ENCODE measurements at regions not wholly inside any gene's neighbourhood (a gene's known extent, or its start where the extent isn't known, plus 50 kb on each side); places are given as distances from the start of the nearest gene placed in this dataset.
A peak's percentile ranks its signal among the peaks of the same experiment; 100 is the strongest.

DNA sequence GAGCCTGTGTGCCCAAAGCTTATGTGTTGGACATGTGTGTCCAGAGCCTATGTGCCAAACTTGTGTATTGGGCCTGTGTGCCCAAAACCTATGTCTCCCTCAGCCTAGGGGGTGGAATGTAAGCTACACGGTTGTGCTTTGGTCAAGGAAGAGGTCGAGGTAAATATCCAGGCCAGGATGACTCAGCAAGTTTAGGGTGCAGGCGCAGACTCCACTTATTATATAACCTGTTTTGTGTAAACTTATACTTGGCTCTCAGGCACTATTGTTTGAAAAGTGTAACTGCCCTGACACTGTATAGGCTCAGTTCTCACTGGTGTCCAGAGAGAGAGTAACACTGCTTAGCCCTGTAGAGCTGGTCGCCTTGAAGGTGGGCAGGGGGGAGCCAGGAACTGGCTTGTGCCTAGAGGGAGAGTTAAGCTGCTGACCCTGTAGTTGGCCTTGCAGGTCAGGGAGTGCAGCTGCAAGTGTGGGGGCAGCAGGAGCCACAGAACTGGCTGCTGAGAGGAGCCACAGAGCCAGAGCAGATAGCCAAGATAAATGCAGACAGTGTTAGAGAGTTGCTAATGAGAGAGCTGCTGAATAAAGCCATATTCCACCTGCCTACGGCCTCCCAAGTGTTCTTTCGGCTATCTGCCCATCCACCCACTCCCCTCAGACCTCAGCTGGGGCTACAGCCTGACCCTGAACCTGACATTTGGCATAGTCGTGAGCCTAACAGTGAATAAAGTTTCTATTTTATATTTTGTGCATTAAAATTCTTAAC is 517.2 kb upstream of the SLITRK1 start:
- H3K4me3 ChIP-seq (ENCODE audit: low read length in 2 of 2): no peak overlapping the region
- H3K36me3 ChIP-seq (ENCODE audit: control insufficient read depth in 2 of 2, insufficient read depth in 2 of 2, low read length in 1 of 2): no peaks in the 10 kb centered on the region
- DNase-seq (ENCODE audit: low read depth in 6 of 9, low spot score in 9 of 9): peak in 1 of 9 donors; percentile 4
- H3K4me1 ChIP-seq (ENCODE audit: control insufficient read depth in 2 of 2, insufficient read depth in 2 of 2, low read length in 2 of 2): no peaks in the 10 kb centered on the region
- WGBS: 94% methylated on average over 7 of the region's 7 CpGs
- H3K27ac ChIP-seq (ENCODE audit: low read depth in 1 of 2, low read length in 1 of 2): no peak overlapping the region
- H3K9me3 ChIP-seq (ENCODE audit: control insufficient read depth in 2 of 2, insufficient read depth in 1 of 2, low read length in 1 of 2): peaks cover 1 to 15% of the 10 kb centered on the region in 2 donors
- H3K27me3 ChIP-seq (ENCODE audit: control insufficient read depth in 2 of 2, insufficient read depth in 1 of 2, low read length in 1 of 2): no peaks in the 10 kb centered on the region

DNA sequence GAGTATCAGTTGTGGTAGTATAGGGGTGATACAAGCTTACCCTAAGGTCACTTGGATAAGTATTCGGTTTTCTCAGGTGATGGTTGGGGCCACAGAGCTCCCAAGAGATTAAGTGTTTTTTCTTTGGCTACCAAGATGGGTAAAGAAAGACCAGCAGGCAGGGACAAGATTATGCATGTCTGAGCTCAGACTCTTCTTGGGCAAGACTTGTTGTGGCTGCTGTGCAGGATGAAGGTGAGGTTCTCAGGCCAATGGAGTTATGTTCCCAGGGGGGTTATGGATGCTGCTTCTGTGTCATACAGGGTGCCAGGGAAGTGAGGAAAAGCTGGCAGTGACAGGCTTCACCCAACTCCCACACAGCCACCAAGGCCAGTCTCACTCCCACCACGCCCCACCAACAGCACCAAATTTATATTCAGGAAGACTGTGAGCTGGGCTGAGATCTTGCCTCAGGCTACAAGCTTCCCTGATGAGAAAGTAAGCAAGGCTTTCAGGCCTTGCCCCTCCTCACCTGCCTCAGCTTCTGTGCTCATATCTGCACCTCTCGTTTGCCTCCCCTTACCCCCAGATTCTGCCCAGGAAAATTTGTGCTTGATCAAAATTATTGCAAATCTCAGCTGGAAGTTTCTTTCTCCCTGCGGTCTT is 511.8 kb upstream of the SLITRK1 start:
- peaks cover under 1 to 10% of the 10 kb centered on the region in 2 donors for H3K9me3 ChIP-seq (ENCODE audit: control insufficient read depth in 2 of 2, insufficient read depth in 1 of 2, low read length in 1 of 2)
- no peak for DNase-seq (ENCODE audit: low read depth in 6 of 9, low spot score in 9 of 9)
- no peaks in the 10 kb centered on the region for H3K36me3 ChIP-seq (ENCODE audit: control insufficient read depth in 2 of 2, insufficient read depth in 2 of 2, low read length in 1 of 2)
- no peak overlapping the region for H3K4me3 ChIP-seq (ENCODE audit: low read length in 2 of 2)
- H3K4me1 ChIP-seq (ENCODE audit: control insufficient read depth in 2 of 2, insufficient read depth in 2 of 2, low read length in 2 of 2): no peaks in the 10 kb centered on the region
- 92% methylated on average over 4 of the region's 4 CpGs for WGBS
- no peak overlapping the region for H3K27ac ChIP-seq (ENCODE audit: low read depth in 1 of 2, low read length in 1 of 2)
- no peaks in the 10 kb centered on the region for H3K27me3 ChIP-seq (ENCODE audit: control insufficient read depth in 2 of 2, insufficient read depth in 1 of 2, low read length in 1 of 2)

DNA sequence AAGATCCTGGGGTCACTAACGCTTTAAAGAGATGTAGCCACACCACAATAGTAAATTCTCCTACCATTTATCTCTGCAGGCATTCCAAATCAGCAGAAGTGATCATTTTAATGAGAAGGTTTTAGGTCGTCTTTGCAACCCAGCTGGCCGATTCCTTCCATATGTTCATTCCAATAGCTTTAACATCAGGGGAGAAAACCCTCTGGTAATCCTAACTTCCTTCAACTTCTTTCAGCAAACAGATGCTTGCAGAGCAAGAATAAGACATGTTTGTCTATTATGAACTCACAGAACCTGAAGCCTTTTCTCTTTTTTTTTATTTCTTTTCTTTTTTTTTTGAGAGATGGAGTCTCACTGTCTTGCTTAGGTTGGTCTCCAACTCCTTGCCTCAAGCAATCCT is 498.6 kb upstream of the SLITRK1 start:
- Histone ChIP-seq H3K4me3 (ENCODE audit: low read length in 2 of 2) (no peak overlapping the region), H3K27me3 (ENCODE audit: control insufficient read depth in 2 of 2, insufficient read depth in 1 of 2, low read length in 1 of 2) (no peaks in the 10 kb centered on the region), H3K9me3 (ENCODE audit: control insufficient read depth in 2 of 2, insufficient read depth in 1 of 2, low read length in 1 of 2) (peaks cover 0 to 6% of the 10 kb centered on the region in 2 donors), H3K27ac (ENCODE audit: low read depth in 1 of 2, low read length in 1 of 2) (no peak overlapping the region), H3K36me3 (ENCODE audit: control insufficient read depth in 2 of 2, insufficient read depth in 2 of 2, low read length in 1 of 2) (no peaks in the 10 kb centered on the region), H3K4me1 (ENCODE audit: control insufficient read depth in 2 of 2, insufficient read depth in 2 of 2, low read length in 2 of 2) (no peaks in the 10 kb centered on the region)
- WGBS: 93% methylated on average over 3 of the region's 3 CpGs
- DNase-seq (ENCODE audit: low read depth in 6 of 9, low spot score in 9 of 9): no peak

DNA sequence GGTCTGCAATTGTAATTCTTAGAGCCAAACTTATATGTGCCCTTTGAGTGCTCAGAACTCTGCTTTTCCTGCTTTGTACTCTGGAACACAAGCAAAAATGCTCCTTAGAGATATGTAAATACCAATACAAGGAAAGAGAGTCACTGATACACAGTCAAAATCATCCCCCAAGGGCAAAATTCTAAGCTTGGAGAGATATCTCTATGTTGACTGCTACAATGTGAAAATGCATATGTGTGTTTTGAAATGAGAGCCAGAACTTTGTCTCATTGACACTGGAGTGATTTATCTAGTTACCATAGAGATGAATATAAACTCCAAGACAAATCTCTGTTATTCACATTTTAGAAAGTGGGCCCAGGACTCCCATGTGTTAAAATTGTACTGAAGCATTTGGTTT is 494.8 kb upstream of the SLITRK1 start:
- Histone ChIP-seq H3K9me3 (ENCODE audit: control insufficient read depth in 2 of 2, insufficient read depth in 1 of 2, low read length in 1 of 2) (no peaks in the 10 kb centered on the region), H3K27me3 (ENCODE audit: control insufficient read depth in 2 of 2, insufficient read depth in 1 of 2, low read length in 1 of 2) (no peaks in the 10 kb centered on the region), H3K4me3 (ENCODE audit: low read length in 2 of 2) (no peak overlapping the region), H3K27ac (ENCODE audit: low read depth in 1 of 2, low read length in 1 of 2) (no peak overlapping the region), H3K4me1 (ENCODE audit: control insufficient read depth in 2 of 2, insufficient read depth in 2 of 2, low read length in 2 of 2) (no peaks in the 10 kb centered on the region), H3K36me3 (ENCODE audit: control insufficient read depth in 2 of 2, insufficient read depth in 2 of 2, low read length in 1 of 2) (no peaks in the 10 kb centered on the region)
- no peak for DNase-seq (ENCODE audit: low read depth in 6 of 9, low spot score in 9 of 9)

DNA sequence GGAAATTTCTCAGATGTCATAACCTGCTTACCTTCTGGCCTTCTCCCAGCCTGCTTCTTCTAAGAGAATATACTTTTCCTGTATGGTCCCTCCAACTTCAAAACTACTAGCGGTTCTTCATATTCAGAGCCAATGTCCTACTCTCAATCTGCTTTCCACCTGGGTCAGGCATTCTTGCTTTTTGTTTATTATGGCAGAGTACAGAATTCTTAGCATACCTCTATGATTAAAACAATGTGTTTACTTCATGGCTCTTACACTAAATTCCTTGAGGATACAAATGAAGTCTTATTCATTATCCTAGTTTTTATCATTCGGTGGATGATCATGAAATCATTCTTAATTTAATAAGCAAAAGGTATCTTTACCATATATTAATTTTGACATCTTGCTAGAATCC is 484.2 kb upstream of the SLITRK1 start:
- Histone ChIP-seq H3K36me3 (ENCODE audit: control insufficient read depth in 2 of 2, insufficient read depth in 2 of 2, low read length in 1 of 2) (no peaks in the 10 kb centered on the region), H3K4me3 (ENCODE audit: low read length in 2 of 2) (no peak overlapping the region), H3K4me1 (ENCODE audit: control insufficient read depth in 2 of 2, insufficient read depth in 2 of 2, low read length in 2 of 2) (no peaks in the 10 kb centered on the region), H3K27ac (ENCODE audit: low read depth in 1 of 2, low read length in 1 of 2) (no peak overlapping the region), H3K9me3 (ENCODE audit: control insufficient read depth in 2 of 2, insufficient read depth in 1 of 2, low read length in 1 of 2) (no peaks in the 10 kb centered on the region), H3K27me3 (ENCODE audit: control insufficient read depth in 2 of 2, insufficient read depth in 1 of 2, low read length in 1 of 2) (no peaks in the 10 kb centered on the region)
- 96% methylated on average over 2 of the region's 2 CpGs for WGBS
- DNase-seq (ENCODE audit: low read depth in 6 of 9, low spot score in 9 of 9): no peak

DNA sequence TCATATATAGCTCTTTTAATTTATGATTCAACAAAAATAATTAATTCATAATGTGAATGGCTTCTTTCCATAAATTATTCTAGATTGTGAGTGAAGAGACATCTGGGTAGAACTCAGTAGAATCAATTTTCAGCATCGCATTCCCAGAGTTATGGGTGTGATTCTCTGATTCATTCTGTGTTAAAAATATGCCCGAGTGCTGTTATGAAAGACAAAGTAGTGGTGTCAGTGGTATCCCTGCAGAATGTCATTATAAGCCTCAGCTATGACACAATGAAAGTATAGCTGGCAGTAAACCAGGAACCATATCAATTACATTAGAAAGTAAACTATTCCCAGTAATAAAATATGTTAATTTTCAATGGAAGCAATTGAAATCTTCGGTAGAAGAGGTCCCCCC is 480.5 kb upstream of the SLITRK1 start:
- no peaks in the 10 kb centered on the region for H3K27me3 ChIP-seq (ENCODE audit: control insufficient read depth in 2 of 2, insufficient read depth in 1 of 2, low read length in 1 of 2)
- H3K4me3 ChIP-seq (ENCODE audit: low read length in 2 of 2): no peak overlapping the region
- no peak for DNase-seq (ENCODE audit: low read depth in 6 of 9, low spot score in 9 of 9)
- no peaks in the 10 kb centered on the region for H3K36me3 ChIP-seq (ENCODE audit: control insufficient read depth in 2 of 2, insufficient read depth in 2 of 2, low read length in 1 of 2)
- H3K9me3 ChIP-seq (ENCODE audit: control insufficient read depth in 2 of 2, insufficient read depth in 1 of 2, low read length in 1 of 2): no peaks in the 10 kb centered on the region
- H3K27ac ChIP-seq (ENCODE audit: low read depth in 1 of 2, low read length in 1 of 2): no peak overlapping the region
- no peaks in the 10 kb centered on the region for H3K4me1 ChIP-seq (ENCODE audit: control insufficient read depth in 2 of 2, insufficient read depth in 2 of 2, low read length in 2 of 2)
- WGBS: 91% methylated on average over 3 of the region's 3 CpGs

DNA sequence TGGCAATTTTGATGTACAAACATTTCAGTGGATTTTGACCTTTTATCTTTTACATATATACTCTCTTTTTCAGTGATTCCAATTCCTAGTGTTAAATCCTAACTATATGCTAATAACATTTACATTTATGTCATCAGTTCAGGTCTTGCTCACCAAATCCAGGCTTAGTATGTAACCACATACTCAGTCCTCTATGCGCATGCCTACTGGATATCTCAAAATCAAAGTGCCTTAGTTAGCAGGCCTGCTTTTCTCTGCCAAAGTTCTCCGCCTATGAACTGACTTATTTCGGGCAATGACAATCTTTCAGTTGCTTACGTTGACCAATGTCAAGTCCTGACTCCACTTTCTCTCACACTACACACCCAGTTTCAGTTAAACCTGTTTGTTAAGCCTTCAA is 478.5 kb upstream of the SLITRK1 start:
- 84% methylated on average over 4 of the region's 4 CpGs for WGBS
- Histone ChIP-seq H3K4me3 (ENCODE audit: low read length in 2 of 2) (no peak overlapping the region), H3K36me3 (ENCODE audit: control insufficient read depth in 2 of 2, insufficient read depth in 2 of 2, low read length in 1 of 2) (no peaks in the 10 kb centered on the region), H3K4me1 (ENCODE audit: control insufficient read depth in 2 of 2, insufficient read depth in 2 of 2, low read length in 2 of 2) (no peaks in the 10 kb centered on the region), H3K27ac (ENCODE audit: low read depth in 1 of 2, low read length in 1 of 2) (no peak overlapping the region), H3K9me3 (ENCODE audit: control insufficient read depth in 2 of 2, insufficient read depth in 1 of 2, low read length in 1 of 2) (no peaks in the 10 kb centered on the region), H3K27me3 (ENCODE audit: control insufficient read depth in 2 of 2, insufficient read depth in 1 of 2, low read length in 1 of 2) (no peaks in the 10 kb centered on the region)
- DNase-seq (ENCODE audit: low read depth in 6 of 9, low spot score in 9 of 9): no peak

DNA sequence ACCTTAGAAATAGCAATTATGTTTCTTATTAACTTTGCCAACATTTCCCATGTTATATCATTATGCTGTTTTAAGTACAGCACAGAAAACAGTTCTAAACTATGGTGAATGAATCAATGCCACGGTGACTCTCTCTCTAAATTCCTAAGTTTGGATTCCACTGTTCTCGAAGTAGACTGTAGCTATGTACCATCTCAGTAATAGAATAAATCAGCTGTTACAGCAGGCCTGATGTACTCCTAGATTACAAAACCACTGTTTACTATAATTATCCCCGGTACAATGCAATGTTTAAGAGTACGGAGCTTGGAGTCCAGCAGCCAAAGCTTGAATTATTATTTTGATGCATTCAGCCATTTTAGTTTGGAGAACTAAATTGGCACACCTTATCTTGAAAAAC is 476.3 kb upstream of the SLITRK1 start:
- DNase-seq (ENCODE audit: low read depth in 6 of 9, low spot score in 9 of 9): no peak
- H3K4me3 ChIP-seq (ENCODE audit: low read length in 2 of 2): no peak overlapping the region
- H3K27me3 ChIP-seq (ENCODE audit: control insufficient read depth in 2 of 2, insufficient read depth in 1 of 2, low read length in 1 of 2): no peaks in the 10 kb centered on the region
- H3K4me1 ChIP-seq (ENCODE audit: control insufficient read depth in 2 of 2, insufficient read depth in 2 of 2, low read length in 2 of 2): no peaks in the 10 kb centered on the region
- H3K27ac ChIP-seq (ENCODE audit: low read depth in 1 of 2, low read length in 1 of 2): no peak overlapping the region
- H3K9me3 ChIP-seq (ENCODE audit: control insufficient read depth in 2 of 2, insufficient read depth in 1 of 2, low read length in 1 of 2): no peaks in the 10 kb centered on the region
- 97% methylated on average over 4 of the region's 4 CpGs for WGBS
- H3K36me3 ChIP-seq (ENCODE audit: control insufficient read depth in 2 of 2, insufficient read depth in 2 of 2, low read length in 1 of 2): no peaks in the 10 kb centered on the region

DNA sequence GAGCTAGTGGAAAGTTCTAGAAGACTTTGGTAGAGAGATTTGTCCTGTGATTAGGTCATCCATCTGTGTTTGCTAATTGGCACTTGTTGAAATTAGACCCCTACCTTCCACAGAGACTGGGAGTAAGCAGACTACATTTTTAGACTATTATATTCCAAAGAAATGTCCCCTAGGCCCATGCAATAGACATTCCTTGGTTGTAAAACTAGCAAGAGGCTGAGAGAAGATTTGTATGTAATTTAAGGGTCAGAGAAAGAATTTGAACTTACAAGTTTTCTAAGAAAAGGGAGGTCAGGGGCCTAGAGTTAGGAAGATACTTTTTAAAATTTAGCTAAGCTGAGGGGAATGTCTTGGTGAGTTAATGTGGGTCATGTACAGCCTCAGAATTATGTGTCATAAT is 470.7 kb upstream of the SLITRK1 start:
- no peaks in the 10 kb centered on the region for H3K27me3 ChIP-seq (ENCODE audit: control insufficient read depth in 2 of 2, insufficient read depth in 1 of 2, low read length in 1 of 2)
- H3K36me3 ChIP-seq (ENCODE audit: control insufficient read depth in 2 of 2, insufficient read depth in 2 of 2, low read length in 1 of 2): no peaks in the 10 kb centered on the region
- no peaks in the 10 kb centered on the region for H3K9me3 ChIP-seq (ENCODE audit: control insufficient read depth in 2 of 2, insufficient read depth in 1 of 2, low read length in 1 of 2)
- no peak for DNase-seq (ENCODE audit: low read depth in 6 of 9, low spot score in 9 of 9)
- H3K4me3 ChIP-seq (ENCODE audit: low read length in 2 of 2): no peak overlapping the region
- no peak overlapping the region for H3K27ac ChIP-seq (ENCODE audit: low read depth in 1 of 2, low read length in 1 of 2)
- H3K4me1 ChIP-seq (ENCODE audit: control insufficient read depth in 2 of 2, insufficient read depth in 2 of 2, low read length in 2 of 2): no peaks in the 10 kb centered on the region
